K562 (cell line): ENCODE measurements at regions not wholly inside any gene's neighbourhood (a gene's known extent, or its start where the extent isn't known, plus 50 kb on each side); places are given as distances from the start of the nearest gene placed in this dataset.

Experiments used
- ADNP ChIP-seq: fragments of 200-800 bp; sonication (Bioruptor generic); IDR thresholded peaks from 2 replicates; pipeline ENCODE4 v1.6.1; 2016; ENCODE audit warnings: missing genetic modification characterization, missing compliant biosample characterization
- CAMTA2 ChIP-seq: fragments of 250-450 bp; sonication (Bioruptor Pico); conservative IDR thresholded peaks from 2 replicates; pipeline ENCODE4 v1.5.1; 2022
- CCNT2 ChIP-seq: IDR thresholded peaks from 2 replicates; pipeline ENCODE4 v1.6.1; 2011; ENCODE audit warnings: borderline replicate concordance, low read depth, mild to moderate bottlenecking, moderate library complexity, mixed read lengths, low read length; ENCODE audit not compliant: insufficient read length; ENCODE audit errors: extremely low read depth
- HMGN3 ChIP-seq: IDR thresholded peaks from 2 replicates; pipeline ENCODE4 v1.6.1; 2011; ENCODE audit warnings: borderline replicate concordance, low read depth, mild to moderate bottlenecking, mixed read lengths, low read length; ENCODE audit not compliant: insufficient read length; ENCODE audit errors: extremely low read depth
- HNRNPK ChIP-seq: fragments of 200-400 bp; formaldehyde crosslinking; IDR thresholded peaks from one replicate; pipeline ENCODE4 v1.6.1; 2018; ENCODE audit warnings: mild to moderate bottlenecking, low read depth, low read length; ENCODE audit not compliant: poor library complexity, severe bottlenecking
- IRF9 ChIP-seq: fragments of 450-650 bp; IDR thresholded peaks from 2 replicates; pipeline ENCODE4 v1.6.1; 2016; ENCODE audit warnings: missing biosample characterization, missing genetic modification characterization
- KHSRP ChIP-seq: fragments of 450-650 bp; IDR thresholded peaks from 2 replicates; pipeline ENCODE4 v1.6.1; 2017
- MEF2A ChIP-seq: IDR thresholded peaks from 2 replicates; pipeline ENCODE4 v1.6.1; 2011; ENCODE audit warnings: low read depth, mild to moderate bottlenecking, low read length, moderate library complexity; ENCODE audit not compliant: control insufficient read depth
- MTA1 ChIP-seq: fragments of 450-650 bp; IDR thresholded peaks from 2 replicates; pipeline ENCODE4 v1.6.1; 2017; ENCODE audit warnings: borderline replicate concordance
- NFRKB ChIP-seq: fragments of 450-650 bp; IDR thresholded peaks from 2 replicates; pipeline ENCODE4 v1.6.1; 2016; ENCODE audit warnings: low read depth
- NR2C1 ChIP-seq, 2 experiments: fragments of 450-650 bp; IDR thresholded peaks; 2 replicates each; pipeline ENCODE4 v1.6.1; 2017; ENCODE audit warnings: mild to moderate bottlenecking in 2 of 2, antibody characterized with exemption in 1 of 2, inconsistent platforms in 1 of 2, missing compliant biosample characterization in 1 of 2, missing genetic modification characterization in 1 of 2
- NR3C1 ChIP-seq: sonication (generic); formaldehyde crosslinking; IDR thresholded peaks from 2 replicates; pipeline ENCODE4 v1.8.1; 2022; ENCODE audit warnings: missing genetic modification reagents
- SRSF3 ChIP-seq: fragments of 200-400 bp; formaldehyde crosslinking; IDR thresholded peaks from 2 replicates; pipeline ENCODE4 v1.6.1; 2016; ENCODE audit warnings: mild to moderate bottlenecking, low read length, moderate library complexity; ENCODE audit not compliant: insufficient read depth
- TCF7L2 ChIP-seq: fragments of 150-350 bp; IDR thresholded peaks from 2 replicates; pipeline ENCODE4 v1.6.1; 2016; ENCODE audit warnings: low read depth, mild to moderate bottlenecking, low read length, moderate library complexity
- ZFX ChIP-seq: sonication (generic); formaldehyde crosslinking; IDR thresholded peaks from 2 replicates; pipeline ENCODE4 v1.8.0; 2022; ENCODE audit warnings: mild to moderate bottlenecking, missing genetic modification reagents, moderate library complexity
- ZHX1 ChIP-seq: fragments of 150-350 bp; conservative IDR thresholded peaks from 2 replicates; pipeline ENCODE4 v1.6.1; 2014; ENCODE audit warnings: low read length
- ZNF124 ChIP-seq: sonication (generic); formaldehyde crosslinking; IDR thresholded peaks from 2 replicates; pipeline ENCODE4 v1.8.1; 2022; ENCODE audit warnings: missing genetic modification reagents
- ZNF253 ChIP-seq: fragments of 250-450 bp; sonication (Bioruptor Pico); conservative IDR thresholded peaks from 2 replicates; pipeline ENCODE4 v1.6.1; 2021; ENCODE audit warnings: mild to moderate bottlenecking
- ZNF436 ChIP-seq: fragments of 250-450, 450-650 bp; sonication (Bioruptor Pico); formaldehyde crosslinking; IDR thresholded peaks from 2 replicates; pipeline ENCODE4 v1.7.0; 2020; ENCODE audit warnings: mild to moderate bottlenecking
- ZNF592 ChIP-seq: fragments of 450-650 bp; IDR thresholded peaks from 2 replicates; pipeline ENCODE4 v1.6.1; 2017; ENCODE audit warnings: antibody characterized with exemption, mild to moderate bottlenecking

- peak; percentile 70 for TF ChIP-seq ZNF592
- peak; percentile 47; the same call in 1 of the 2 replicates for TF ChIP-seq MTA1
- TF ChIP-seq NR2C1 (IDR thresholded peaks at IDR 0.05) = peak; percentile 90
- TF ChIP-seq NR2C1 (tag; IDR thresholded peaks at IDR 0.05) = peak; percentile 87
- TF ChIP-seq CCNT2 = peak; percentile 66
- no peak for TF ChIP-seq HNRNPK
- no peak for TF ChIP-seq ZHX1
- no peak for TF ChIP-seq CAMTA2
- TF ChIP-seq IRF9 (tag) = no peak
- TF ChIP-seq TCF7L2 = no peak
- no peak for TF ChIP-seq ZFX (CRISPR knock-in tag)
- TF ChIP-seq ADNP (tag) = no peak
- peak; percentile 84; the same call in 1 of the 2 replicates for TF ChIP-seq NFRKB
- TF ChIP-seq ZNF124 = no peak
- no peak for TF ChIP-seq NR3C1 (CRISPR knock-in tag)
- no peak for TF ChIP-seq KHSRP
- no peak for TF ChIP-seq HMGN3
- no peak for TF ChIP-seq SRSF3
- TF ChIP-seq MEF2A = 0 out of 2 replicates have a peak, but pooled peaks have one; percentile 22
- no peak for TF ChIP-seq ZNF253 (CRISPR knock-in tag)
- no peak for TF ChIP-seq ZNF436 (CRISPR knock-in tag)
Observed at GRCh38 chr4:55729351-55730279, 90.0 kb upstream of the EXOC1L start (continued).
